ENCODE measurements at regions not wholly inside any gene's neighbourhood (a gene's known extent, or its start where the extent isn't known, plus 50 kb on each side); places are given as distances from the start of the nearest gene placed in this dataset.

DNA sequence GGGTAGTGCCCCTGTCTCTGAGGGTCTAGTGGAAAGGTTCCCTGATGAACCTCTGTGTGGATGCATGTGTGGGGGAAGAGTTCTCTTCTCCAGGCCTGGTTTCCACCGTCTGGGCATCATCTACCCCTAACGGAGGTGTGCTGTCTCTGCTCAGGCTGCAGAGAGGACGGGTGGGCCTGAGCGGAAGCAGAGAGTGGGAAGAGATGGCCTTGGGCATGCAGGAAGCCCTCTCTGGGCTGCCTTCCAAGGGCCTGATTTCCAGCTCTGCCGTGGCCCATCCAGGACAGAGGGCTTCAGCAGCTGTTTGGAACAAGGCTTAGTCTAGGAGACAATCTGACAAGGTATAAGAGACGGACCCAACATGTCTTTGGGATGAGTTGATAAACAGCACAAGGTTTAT is 220.1 kb upstream of the DTNBP1 start:
- no peaks in the 10 kb centered on the region for H3K9me3 ChIP-seq
- Mint-ChIP-seq H3K9me3 (ENCODE audit: unreplicated experiment) (no peaks in the 10 kb centered on the region), H3K4me3 (ENCODE audit: unreplicated experiment) (no peak overlapping the region), H3K27ac (ENCODE audit: unreplicated experiment) (no peak overlapping the region), H3K4me1 (ENCODE audit: low read depth, unreplicated experiment) (no peaks in the 10 kb centered on the region), H3K36me3 (ENCODE audit: insufficient read depth, unreplicated experiment) (no peaks in the 10 kb centered on the region), H3K27me3 (ENCODE audit: insufficient read depth, unreplicated experiment) (peaks cover 10% of the 10 kb centered on the region)
- intact Hi-C loops (cut with micrococcal nuclease; ENCODE audit: unreplicated experiment): no loop called here
- POLR2A ChIA-PET: no interaction called here
- TF ChIP-seq, protein P1, sequence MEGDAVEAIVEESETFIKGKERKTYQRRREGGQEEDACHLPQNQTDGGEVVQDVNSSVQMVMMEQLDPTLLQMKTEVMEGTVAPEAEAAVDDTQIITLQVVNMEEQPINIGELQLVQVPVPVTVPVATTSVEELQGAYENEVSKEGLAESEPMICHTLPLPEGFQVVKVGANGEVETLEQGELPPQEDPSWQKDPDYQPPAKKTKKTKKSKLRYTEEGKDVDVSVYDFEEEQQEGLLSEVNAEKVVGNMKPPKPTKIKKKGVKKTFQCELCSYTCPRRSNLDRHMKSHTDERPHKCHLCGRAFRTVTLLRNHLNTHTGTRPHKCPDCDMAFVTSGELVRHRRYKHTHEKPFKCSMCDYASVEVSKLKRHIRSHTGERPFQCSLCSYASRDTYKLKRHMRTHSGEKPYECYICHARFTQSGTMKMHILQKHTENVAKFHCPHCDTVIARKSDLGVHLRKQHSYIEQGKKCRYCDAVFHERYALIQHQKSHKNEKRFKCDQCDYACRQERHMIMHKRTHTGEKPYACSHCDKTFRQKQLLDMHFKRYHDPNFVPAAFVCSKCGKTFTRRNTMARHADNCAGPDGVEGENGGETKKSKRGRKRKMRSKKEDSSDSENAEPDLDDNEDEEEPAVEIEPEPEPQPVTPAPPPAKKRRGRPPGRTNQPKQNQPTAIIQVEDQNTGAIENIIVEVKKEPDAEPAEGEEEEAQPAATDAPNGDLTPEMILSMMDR (IDR thresholded peaks at IDR 0.05; ENCODE audit: insufficient read depth in 1 of 2, low read depth in 1 of 2, low read length in 1 of 2, severe bottlenecking in 1 of 2, unreplicated experiment in 1 of 2): no peak
- no TSS peak for BruUV-seq (replicated peaks)
- H3K4me3 ChIP-seq (ENCODE audit: low read depth, low read length): no peak overlapping the region
- no peaks in the 10 kb centered on the region for H3K4me1 ChIP-seq
- no peaks in the 10 kb centered on the region for H3K36me3 ChIP-seq (ENCODE audit: control insufficient read depth, insufficient read depth, low read length)
- CTCF ChIA-PET: no interaction called here
- H3K27me3 ChIP-seq (replicated peaks; ENCODE audit: control insufficient read depth, insufficient read depth, low read length): no peaks in the 10 kb centered on the region
- no peak for DNase-seq

DNA sequence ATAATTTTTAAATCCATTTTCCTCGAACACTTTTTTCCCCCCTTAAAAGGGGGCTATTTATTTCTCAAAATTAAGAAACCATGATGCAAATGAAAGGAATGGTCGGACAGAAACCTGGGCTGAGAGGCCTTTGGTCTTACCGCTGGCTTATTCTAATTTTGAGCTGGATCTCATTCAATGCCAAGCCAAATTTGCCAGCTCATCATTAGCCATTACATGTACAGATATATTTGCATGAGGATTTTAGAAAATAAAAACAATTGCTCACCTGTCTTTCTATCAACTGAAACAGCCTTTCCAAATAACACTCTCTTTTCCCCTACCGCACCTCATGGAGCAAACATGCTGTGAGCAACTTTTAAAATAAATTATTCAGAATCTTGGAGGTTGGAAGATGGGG is 219.5 kb upstream of the DTNBP1 start:
- no peaks in the 10 kb centered on the region for H3K36me3 ChIP-seq (ENCODE audit: control insufficient read depth, insufficient read depth, low read length)
- no peak for DNase-seq
- no peaks in the 10 kb centered on the region for H3K4me1 ChIP-seq
- peaks cover 10% of the 10 kb centered on the region for H3K27me3 Mint-ChIP-seq (ENCODE audit: insufficient read depth, unreplicated experiment)
- CTCF ChIA-PET: no interaction called here
- H3K4me1 Mint-ChIP-seq (ENCODE audit: low read depth, unreplicated experiment): no peaks in the 10 kb centered on the region
- no peak overlapping the region for H3K27ac Mint-ChIP-seq (ENCODE audit: unreplicated experiment)
- POLR2A ChIA-PET: no interaction called here
- H3K4me3 Mint-ChIP-seq (ENCODE audit: unreplicated experiment): no peak overlapping the region
- H3K9me3 ChIP-seq: no peaks in the 10 kb centered on the region
- H3K36me3 Mint-ChIP-seq (ENCODE audit: insufficient read depth, unreplicated experiment): no peaks in the 10 kb centered on the region
- H3K4me3 ChIP-seq (ENCODE audit: low read depth, low read length): no peak overlapping the region
- TF ChIP-seq, protein P1 (IDR thresholded peaks at IDR 0.05; ENCODE audit: insufficient read depth in 1 of 2, low read depth in 1 of 2, low read length in 1 of 2, severe bottlenecking in 1 of 2, unreplicated experiment in 1 of 2): no peak
- no peaks in the 10 kb centered on the region for H3K27me3 ChIP-seq (replicated peaks; ENCODE audit: control insufficient read depth, insufficient read depth, low read length)
- no TSS peak for BruUV-seq (replicated peaks)
- intact Hi-C loops (cut with micrococcal nuclease; ENCODE audit: unreplicated experiment): no loop called here
- H3K9me3 Mint-ChIP-seq (ENCODE audit: unreplicated experiment): no peaks in the 10 kb centered on the region

DNA sequence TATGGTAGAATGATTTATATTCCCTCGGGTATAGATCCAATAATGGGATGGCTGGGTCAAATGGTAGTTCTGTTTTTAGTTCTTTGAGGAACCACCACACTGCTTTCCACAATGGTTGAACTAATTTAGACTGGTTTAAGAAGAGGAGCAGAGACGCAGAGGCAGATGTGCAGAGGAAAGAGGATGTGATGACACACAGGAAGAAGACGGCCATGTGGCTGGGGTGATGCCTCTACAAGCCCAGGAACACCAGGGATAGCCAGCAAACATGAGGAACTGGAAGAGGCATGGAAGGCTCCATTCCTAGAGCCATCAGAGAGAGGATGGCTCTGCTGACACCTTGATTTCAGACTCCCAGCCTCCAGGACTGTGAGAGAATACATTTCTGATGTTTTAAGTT is 218.3 kb upstream of the DTNBP1 start:
- Mint-ChIP-seq H3K27ac (ENCODE audit: unreplicated experiment) (no peak overlapping the region), H3K36me3 (ENCODE audit: insufficient read depth, unreplicated experiment) (no peaks in the 10 kb centered on the region), H3K4me1 (ENCODE audit: low read depth, unreplicated experiment) (peaks cover 7% of the 10 kb centered on the region), H3K4me3 (ENCODE audit: unreplicated experiment) (no peak overlapping the region), H3K27me3 (ENCODE audit: insufficient read depth, unreplicated experiment) (peaks cover 10% of the 10 kb centered on the region), H3K9me3 (ENCODE audit: unreplicated experiment) (no peaks in the 10 kb centered on the region)
- BruUV-seq (replicated peaks): no TSS peak
- no peaks in the 10 kb centered on the region for H3K4me1 ChIP-seq
- H3K27me3 ChIP-seq (replicated peaks; ENCODE audit: control insufficient read depth, insufficient read depth, low read length): no peaks in the 10 kb centered on the region
- H3K4me3 ChIP-seq (ENCODE audit: low read depth, low read length): no peak overlapping the region
- CTCF ChIA-PET: interaction anchor here (0.6 kb wide), 2 partner anchors 100 to 397 kb away, joined by 3 read pairs; no protein-coding TSS in a partner anchor
- POLR2A ChIA-PET: no interaction called here
- TF ChIP-seq, protein P1 (IDR thresholded peaks at IDR 0.05; ENCODE audit: insufficient read depth in 1 of 2, low read depth in 1 of 2, low read length in 1 of 2, severe bottlenecking in 1 of 2, unreplicated experiment in 1 of 2): no peak
- DNase-seq: no peak
- intact Hi-C loops (cut with micrococcal nuclease; ENCODE audit: unreplicated experiment): no loop called here
- no peaks in the 10 kb centered on the region for H3K9me3 ChIP-seq
- H3K36me3 ChIP-seq (ENCODE audit: control insufficient read depth, insufficient read depth, low read length): no peaks in the 10 kb centered on the region
